ENCODE measurements at regions not wholly inside any gene's neighbourhood (a gene's known extent, or its start where the extent isn't known, plus 50 kb on each side); places are given as distances from the start of the nearest gene placed in this dataset.
A peak's percentile ranks its signal among the peaks of the same experiment; 100 is the strongest.

- H3K4me1 ChIP-seq = no peaks in the 10 kb centered on the region
- H3K9ac ChIP-seq = no peak overlapping the region
- H3K36me3 ChIP-seq = no peaks in the 10 kb centered on the region
- no peaks in the 10 kb centered on the region for H4K20me1 ChIP-seq
- H3K27me3 ChIP-seq = no peaks in the 10 kb centered on the region
- no peaks in the 10 kb centered on the region for H3K9me3 ChIP-seq
- H3K4me2 ChIP-seq = no peak overlapping the region
- no peak for TF ChIP-seq Cebpa-rat (IDR thresholded peaks at IDR 0.05)
- no peak overlapping the region for H3K4me3 ChIP-seq
- no peak overlapping the region for H3K27ac ChIP-seq
Observed at GRCh38 chr13:76226941-76227340, 590.8 kb downstream of the LMO7 start.

GRCh38 chr13:76225815-76226489 is 589.8 kb downstream of the LMO7 start:
- H3K9me3 ChIP-seq = no peaks in the 10 kb centered on the region
- H3K4me3 ChIP-seq = no peak overlapping the region
- H4K20me1 ChIP-seq = no peaks in the 10 kb centered on the region
- H3K4me2 ChIP-seq = no peak overlapping the region
- no peaks in the 10 kb centered on the region for H3K27me3 ChIP-seq
- no peak overlapping the region for H3K27ac ChIP-seq
- TF ChIP-seq Cebpa-rat (IDR thresholded peaks at IDR 0.05) = no peak
- H3K36me3 ChIP-seq = no peaks in the 10 kb centered on the region
- no peaks in the 10 kb centered on the region for H3K4me1 ChIP-seq
- no peak overlapping the region for H3K9ac ChIP-seq

DNA sequence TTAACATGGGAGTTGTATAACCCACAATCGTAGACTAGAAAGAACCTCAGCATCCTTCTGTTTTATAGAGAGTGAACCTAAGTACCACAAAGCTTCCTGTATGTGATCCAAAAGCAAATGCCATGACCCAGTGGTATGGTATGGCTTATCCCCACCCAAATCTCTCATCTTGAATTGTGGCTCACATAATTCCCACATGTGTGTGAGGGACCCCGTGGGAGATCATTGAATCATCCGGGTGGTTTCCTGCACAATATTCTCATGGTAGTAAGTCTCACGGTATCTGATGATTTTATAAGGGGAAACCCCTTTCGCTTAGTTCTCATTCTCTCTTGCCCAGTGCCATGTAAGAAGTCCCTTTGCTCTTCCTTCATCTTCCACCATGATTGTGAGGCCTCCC is 587.9 kb downstream of the LMO7 start:
- Histone ChIP-seq H3K4me1 (no peaks in the 10 kb centered on the region), H4K20me1 (no peaks in the 10 kb centered on the region), H3K9ac (no peak overlapping the region), H3K9me3 (no peaks in the 10 kb centered on the region), H3K4me3 (no peak overlapping the region), H3K27me3 (no peaks in the 10 kb centered on the region), H3K4me2 (no peak overlapping the region), H3K27ac (no peak overlapping the region), H3K36me3 (no peaks in the 10 kb centered on the region)
- no peak for TF ChIP-seq Cebpa-rat (IDR thresholded peaks at IDR 0.05)

- Histone ChIP-seq H3K4me3 (no peak overlapping the region), H3K4me2 (no peak overlapping the region), H3K27me3 (no peaks in the 10 kb centered on the region), H4K20me1 (no peaks in the 10 kb centered on the region), H3K9me3 (no peaks in the 10 kb centered on the region), H3K9ac (no peak overlapping the region), H3K4me1 (no peaks in the 10 kb centered on the region), H3K36me3 (no peaks in the 10 kb centered on the region), H3K27ac (no peak overlapping the region)
- TF ChIP-seq Cebpa-rat (IDR thresholded peaks at IDR 0.05) = no peak
Observed at GRCh38 chr13:76223565-76223964, 587.4 kb downstream of the LMO7 start.

- Histone ChIP-seq H4K20me1 (no peaks in the 10 kb centered on the region), H3K27ac (no peak overlapping the region), H3K4me3 (no peak overlapping the region), H3K9me3 (no peaks in the 10 kb centered on the region), H3K9ac (no peak overlapping the region), H3K4me2 (no peak overlapping the region), H3K4me1 (no peaks in the 10 kb centered on the region), H3K36me3 (no peaks in the 10 kb centered on the region), H3K27me3 (no peaks in the 10 kb centered on the region)
- TF ChIP-seq Cebpa-rat (IDR thresholded peaks at IDR 0.05) = no peak
Observed at GRCh38 chr13:76222511-76222910, 586.4 kb downstream of the LMO7 start.

- Histone ChIP-seq H3K4me2 (no peak overlapping the region), H3K4me3 (no peak overlapping the region), H3K4me1 (peaks cover 18% of the 10 kb centered on the region), H3K27me3 (no peaks in the 10 kb centered on the region), H3K9ac (no peak overlapping the region), H4K20me1 (no peaks in the 10 kb centered on the region), H3K36me3 (no peaks in the 10 kb centered on the region), H3K9me3 (no peaks in the 10 kb centered on the region), H3K27ac (no peak overlapping the region)
- TF ChIP-seq Cebpa-rat (IDR thresholded peaks at IDR 0.05) = no peak
Observed at GRCh38 chr13:76216729-76217128, 580.6 kb downstream of the LMO7 start.

- Histone ChIP-seq H3K27ac (no peak overlapping the region), H3K4me1 (peaks cover 18% of the 10 kb centered on the region), H3K9me3 (no peaks in the 10 kb centered on the region), H3K4me2 (peak overlapping the region; percentile 51; the same call in 1 of the 2 replicates), H3K9ac (no peak overlapping the region), H3K36me3 (no peaks in the 10 kb centered on the region), H4K20me1 (no peaks in the 10 kb centered on the region), H3K4me3 (no peak overlapping the region), H3K27me3 (no peaks in the 10 kb centered on the region)
- TF ChIP-seq Cebpa-rat (IDR thresholded peaks at IDR 0.05) = no peak
Observed at GRCh38 chr13:76214001-76214400, 577.9 kb downstream of the LMO7 start.

DNA sequence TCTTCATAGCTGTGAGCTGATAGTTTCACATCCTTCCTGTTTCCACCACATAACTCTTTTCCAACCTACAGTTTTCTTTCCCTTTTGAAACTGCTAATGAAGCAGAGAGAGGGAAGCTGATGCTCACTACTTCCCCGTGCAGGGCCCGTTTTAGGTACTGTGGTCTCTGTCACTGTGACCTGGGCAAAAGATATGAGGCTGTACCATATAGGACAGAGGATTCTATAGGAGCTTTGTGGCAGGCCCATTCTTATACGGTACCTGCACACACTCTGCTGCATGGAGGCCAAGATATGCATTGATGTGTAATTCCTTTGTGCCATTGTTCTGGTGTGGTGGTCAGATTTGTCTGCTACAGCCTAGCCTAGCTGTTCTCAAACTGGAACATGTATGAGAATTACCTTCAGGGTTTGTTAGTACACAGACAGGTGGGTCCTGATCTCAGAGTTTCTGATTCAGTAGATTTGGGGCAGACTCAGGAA is 577.3 kb downstream of the LMO7 start:
- Histone ChIP-seq H3K4me3 (no peak overlapping the region), H3K36me3 (no peaks in the 10 kb centered on the region), H4K20me1 (no peaks in the 10 kb centered on the region), H3K27me3 (no peaks in the 10 kb centered on the region), H3K9me3 (no peaks in the 10 kb centered on the region), H3K4me1 (peaks cover 18% of the 10 kb centered on the region), H3K9ac (no peak overlapping the region), H3K27ac (no peak overlapping the region), H3K4me2 (peak overlapping the region; percentile 51)
- no peak for TF ChIP-seq Cebpa-rat (IDR thresholded peaks at IDR 0.05)

GRCh38 chr13:76210262-76210661 is 574.1 kb downstream of the LMO7 start:
- Histone ChIP-seq H3K4me2 (no peak overlapping the region), H4K20me1 (no peaks in the 10 kb centered on the region), H3K36me3 (no peaks in the 10 kb centered on the region), H3K9ac (no peak overlapping the region), H3K27me3 (no peaks in the 10 kb centered on the region), H3K9me3 (no peaks in the 10 kb centered on the region), H3K4me1 (peaks cover 18% of the 10 kb centered on the region), H3K4me3 (no peak overlapping the region), H3K27ac (no peak overlapping the region)
- TF ChIP-seq Cebpa-rat (IDR thresholded peaks at IDR 0.05) = no peak

- Histone ChIP-seq H3K36me3 (no peaks in the 10 kb centered on the region), H3K27ac (no peak overlapping the region), H3K4me1 (no peaks in the 10 kb centered on the region), H3K4me3 (no peak overlapping the region), H3K9ac (no peak overlapping the region), H3K4me2 (no peak overlapping the region), H4K20me1 (no peaks in the 10 kb centered on the region), H3K27me3 (no peaks in the 10 kb centered on the region), H3K9me3 (no peaks in the 10 kb centered on the region)
- no peak for TF ChIP-seq Cebpa-rat (IDR thresholded peaks at IDR 0.05)
Observed at GRCh38 chr13:76198568-76199163, 562.5 kb downstream of the LMO7 start.

Measured in BLaER1 (cell line).